ENCODE measurements at regions not wholly inside any gene's neighbourhood (a gene's known extent, or its start where the extent isn't known, plus 50 kb on each side); places are given as distances from the start of the nearest gene placed in this dataset.
"Not testable (repeated sequence)": the region's sequence is repeated elsewhere in the genome, so short reads cannot be mapped to it uniquely, and the experiment has no call there.

DNA sequence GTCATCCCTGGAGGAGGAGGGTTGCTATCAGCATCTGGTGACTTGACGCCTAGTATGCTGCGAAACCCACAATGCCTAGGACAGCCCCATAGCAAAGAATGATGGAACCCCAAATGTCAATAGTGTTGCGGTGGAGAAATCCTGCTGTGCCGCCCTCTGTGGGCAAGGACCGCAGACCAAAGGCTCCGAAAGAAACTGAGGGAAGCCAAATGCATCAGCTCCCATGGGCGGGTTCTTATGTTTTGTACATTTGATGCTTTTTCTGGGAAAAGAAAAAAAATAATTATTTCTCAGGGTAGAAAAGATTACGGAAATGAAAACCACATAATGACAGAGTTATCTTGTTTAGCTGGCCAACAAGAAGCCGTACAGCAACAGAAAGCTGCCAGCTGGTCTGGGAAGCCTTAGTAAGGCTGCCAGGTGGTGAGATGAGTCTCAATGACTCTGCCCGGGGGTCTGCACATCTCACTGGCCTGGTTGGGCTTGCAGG is 95.0 kb upstream of the TBL1X start:
- H3K9me3 Mint-ChIP-seq = peaks cover 0 to 2% (median 0%) of the 10 kb centered on the region in 9 donors
- H3K27ac Mint-ChIP-seq = peak overlapping the region in 6 of 10 donors; percentile 11 to 74 (median 50)
- H3K27me3 Mint-ChIP-seq = no peaks in the 10 kb centered on the region
- H3K4me3 Mint-ChIP-seq = peak overlapping the region in 4 of 10 donors; percentile 21 to 52 (median 26)
- ATAC-seq (peak in 1 of 2 donors; percentile 56), DNase-seq (peak in 2 of 10 donors; percentile 15 to 20)
- POLR2A ChIA-PET = no interaction called here
- H3K4me1 Mint-ChIP-seq = peaks cover 4 to 19% (median 13%) of the 10 kb centered on the region in 4 donors
- no peaks in the 10 kb centered on the region for H3K36me3 Mint-ChIP-seq

- peaks cover 0 to 5% (median 0%) of the 10 kb centered on the region in 9 donors for H3K9me3 Mint-ChIP-seq
- H3K4me3 Mint-ChIP-seq = no peak overlapping the region
- DNase-seq = no peak
- H3K27me3 Mint-ChIP-seq = no peaks in the 10 kb centered on the region
- no peaks in the 10 kb centered on the region for H3K36me3 Mint-ChIP-seq
- ATAC-seq = no peak
- POLR2A ChIA-PET = no interaction called here
- peaks cover 4 to 19% (median 13%) of the 10 kb centered on the region in 4 donors for H3K4me1 Mint-ChIP-seq
- H3K27ac Mint-ChIP-seq = no peak overlapping the region
These were observed 94.0 kb upstream of the TBL1X start for GRCh38 chrX:9370893-9371292.

- no peak for DNase-seq
- POLR2A ChIA-PET = no interaction called here
- peaks cover 4 to 19% (median 13%) of the 10 kb centered on the region in 4 donors for H3K4me1 Mint-ChIP-seq
- peaks cover 0 to 5% (median 2%) of the 10 kb centered on the region in 3 donors for H3K36me3 Mint-ChIP-seq
- no peak for ATAC-seq
- H3K27me3 Mint-ChIP-seq = no peaks in the 10 kb centered on the region
- peaks cover 0 to 10% (median 0%) of the 10 kb centered on the region in 9 donors for H3K9me3 Mint-ChIP-seq
- no peak overlapping the region for H3K4me3 Mint-ChIP-seq
- peak overlapping the region in 1 of 10 donors; percentile 31 for H3K27ac Mint-ChIP-seq
These were observed 92.0 kb upstream of the TBL1X start for GRCh38 chrX:9372866-9373265.

DNA sequence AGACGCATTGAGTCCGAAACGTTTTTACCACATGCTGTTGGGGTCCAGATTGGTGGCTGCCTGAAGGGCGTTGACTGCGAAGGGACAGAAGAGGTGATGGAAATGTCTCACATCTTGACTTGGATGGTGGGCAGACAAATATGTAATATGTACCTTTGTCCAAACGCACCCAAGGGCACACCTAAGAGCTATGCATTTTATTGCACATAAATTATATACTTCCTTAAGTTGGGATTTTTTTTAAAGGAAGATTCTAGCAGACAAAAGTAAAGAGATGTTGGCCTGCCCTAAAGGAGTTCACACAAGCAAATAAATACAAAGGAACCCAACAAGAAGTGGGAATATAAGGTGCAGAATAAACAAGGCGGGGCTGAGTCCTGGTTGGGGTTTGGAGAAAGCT is 91.1 kb upstream of the TBL1X start:
- Mint-ChIP-seq H3K4me1 (peaks cover 4 to 17% (median 11%) of the 10 kb centered on the region in 4 donors), H3K9me3 (peaks cover 0 to 11% (median 0%) of the 10 kb centered on the region in 9 donors), H3K36me3 (peaks cover 0 to 5% (median 2%) of the 10 kb centered on the region in 3 donors), H3K4me3 (no peak overlapping the region), H3K27ac (no peak overlapping the region), H3K27me3 (no peaks in the 10 kb centered on the region)
- no peak for ATAC-seq
- DNase-seq = no peak
- POLR2A ChIA-PET = no interaction called here

DNA sequence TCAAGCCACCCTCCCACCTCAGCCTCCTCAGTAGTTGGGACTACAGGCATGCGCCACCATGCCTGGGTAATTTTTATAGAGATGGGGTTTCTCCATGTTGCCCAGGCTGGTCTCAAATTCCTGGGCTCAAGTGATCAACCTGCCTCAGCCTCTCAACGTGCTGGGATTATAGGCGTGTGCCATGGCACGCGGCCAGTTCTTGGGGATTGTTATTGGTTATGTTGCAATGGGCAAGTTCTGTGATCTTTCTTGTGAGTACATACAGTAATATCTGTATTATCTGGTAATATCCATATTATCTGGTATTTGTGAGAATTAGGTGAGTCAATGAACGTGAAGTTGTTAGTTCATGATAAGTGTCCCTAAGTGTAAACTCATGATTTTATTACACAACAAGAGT is 90.3 kb upstream of the TBL1X start:
- Mint-ChIP-seq H3K27me3 (no peaks in the 10 kb centered on the region), H3K4me1 (peaks cover 4 to 15% (median 10%) of the 10 kb centered on the region in 4 donors)
- POLR2A ChIA-PET = no interaction called here

GRCh38 chrX:9376111-9376510 is 88.7 kb upstream of the TBL1X start:
- Mint-ChIP-seq H3K27me3 (no peaks in the 10 kb centered on the region), H3K36me3 (peaks cover 0 to 5% (median 2%) of the 10 kb centered on the region in 3 donors), H3K9me3 (peaks cover 0 to 11% (median 0%) of the 10 kb centered on the region in 9 donors), H3K27ac (no peak overlapping the region), H3K4me3 (no peak overlapping the region), H3K4me1 (peaks cover 0 to 11% (median 2%) of the 10 kb centered on the region in 4 donors)
- ATAC-seq (no peak), DNase-seq (no peak)
- POLR2A ChIA-PET = no interaction called here

More for the DNA sequence above, 90.3 kb upstream of the TBL1X start:
- ATAC-seq = no peak
- peaks cover 0 to 11% (median 0%) of the 10 kb centered on the region in 9 donors for H3K9me3 Mint-ChIP-seq
- DNase-seq = no peak
- peaks cover 0 to 5% (median 2%) of the 10 kb centered on the region in 3 donors for H3K36me3 Mint-ChIP-seq
- H3K27ac Mint-ChIP-seq = no peak overlapping the region
- H3K4me3 Mint-ChIP-seq = no peak overlapping the region

DNA sequence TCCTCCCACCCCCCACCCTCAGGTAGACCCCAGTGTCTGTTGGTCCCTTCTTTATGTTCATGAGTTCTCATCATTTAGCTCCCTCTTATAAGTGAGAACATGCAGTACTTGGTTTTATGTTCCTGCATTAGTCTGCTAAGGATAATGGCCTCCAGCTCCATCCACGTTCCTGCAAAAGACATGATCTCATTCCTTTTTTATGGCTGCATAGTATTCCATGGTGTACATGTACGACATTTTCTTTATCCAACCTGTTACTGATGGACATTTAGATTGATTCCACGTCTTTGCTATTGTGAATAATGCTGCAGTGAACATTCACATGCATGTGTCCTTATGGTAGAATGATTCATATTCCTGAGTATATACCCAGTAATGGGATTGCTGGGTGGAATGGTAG is 87.6 kb upstream of the TBL1X start:
- ATAC-seq, POLR2A ChIA-PET, H3K36me3 Mint-ChIP-seq: not testable (repeated sequence)

GRCh38 chrX:9378980-9379696 is 85.7 kb upstream of the TBL1X start:
- Mint-ChIP-seq H3K27me3 (no peaks in the 10 kb centered on the region), H3K27ac (peak overlapping the region in 1 of 10 donors; percentile 7), H3K4me1 (peaks cover 3 to 27% (median 10%) of the 10 kb centered on the region in 4 donors), H3K36me3 (peaks cover 0 to 5% (median 2%) of the 10 kb centered on the region in 3 donors), H3K9me3 (peaks cover 0 to 11% (median 0%) of the 10 kb centered on the region in 9 donors), H3K4me3 (no peak overlapping the region)
- no peak for ATAC-seq
- DNase-seq = no peak
- POLR2A ChIA-PET = no interaction called here

More for the DNA sequence above, 87.6 kb upstream of the TBL1X start:
- not testable (repeated sequence) for H3K27me3 Mint-ChIP-seq, H3K4me3 Mint-ChIP-seq, H3K27ac Mint-ChIP-seq, DNase-seq
- H3K9me3 Mint-ChIP-seq = peaks cover 0 to 11% (median 0%) of the 10 kb centered on the region in 9 donors
- peaks cover 0 to 11% (median 2%) of the 10 kb centered on the region in 4 donors for H3K4me1 Mint-ChIP-seq

DNA sequence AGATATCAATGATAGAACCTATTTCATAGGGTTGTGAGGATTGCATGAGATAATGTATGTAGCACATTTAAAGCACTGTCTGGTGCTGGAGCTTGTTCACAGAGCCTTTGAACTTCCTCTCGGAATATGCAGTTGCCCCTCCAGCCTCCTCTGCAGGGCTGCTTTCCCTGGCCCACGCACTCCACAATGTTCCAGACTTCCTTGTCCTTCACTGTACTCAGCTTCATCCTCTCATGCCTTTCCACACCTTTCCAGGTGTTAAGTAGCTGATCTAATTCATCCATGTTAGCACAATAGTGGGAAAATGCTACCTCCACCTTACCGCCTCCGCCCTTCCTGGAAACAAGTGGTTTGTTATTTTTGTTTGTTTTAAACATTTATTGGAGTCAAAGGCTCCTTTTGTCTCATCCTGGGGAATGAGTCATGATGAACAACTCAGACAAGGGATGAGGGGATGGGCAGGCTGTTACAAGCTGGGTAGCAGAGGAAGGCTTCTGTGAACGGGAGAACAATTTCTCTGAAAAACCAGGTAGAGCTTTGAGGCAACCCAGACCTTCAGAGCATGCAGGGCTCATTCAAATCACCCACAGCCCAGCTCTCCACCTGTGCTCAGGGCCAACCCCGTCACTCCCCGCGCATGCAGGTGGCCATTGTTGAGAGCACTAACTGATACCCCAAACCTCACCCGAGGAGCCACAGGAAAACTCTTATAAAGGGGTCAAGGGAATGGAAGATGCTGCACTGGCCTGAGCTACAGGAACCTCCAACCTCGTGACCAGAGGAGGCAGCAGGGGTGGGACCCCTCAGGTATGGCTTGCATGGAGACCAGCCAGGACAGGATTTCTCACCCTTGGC is 84.9 kb upstream of the TBL1X start:
- H3K27ac Mint-ChIP-seq = peak overlapping the region in 1 of 10 donors; percentile 63
- no peak for DNase-seq

DNA sequence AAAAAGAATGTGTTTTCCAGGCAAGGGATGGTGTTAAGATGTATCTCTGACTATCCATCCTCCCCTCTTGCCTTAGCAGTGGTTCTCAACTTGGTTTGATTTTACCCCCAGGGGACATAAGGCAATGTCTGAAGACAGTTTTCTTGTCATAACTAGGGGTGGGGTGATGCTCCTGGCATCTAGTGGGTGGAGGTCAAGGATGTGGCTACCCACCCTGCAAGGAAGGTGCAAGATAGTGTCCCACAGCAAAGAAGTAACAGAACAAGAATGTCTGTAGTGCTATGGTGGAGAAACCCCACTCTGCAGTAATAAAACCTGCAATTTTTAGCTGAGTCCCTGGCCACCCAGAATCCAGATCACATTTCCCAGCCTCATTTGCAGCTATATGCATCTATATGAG is 81.2 kb upstream of the TBL1X start:
- peak overlapping the region in 1 of 10 donors; percentile 18 for H3K4me3 Mint-ChIP-seq
- peaks cover 0 to 3% (median 0%) of the 10 kb centered on the region in 9 donors for H3K9me3 Mint-ChIP-seq
- no peaks in the 10 kb centered on the region for H3K27me3 Mint-ChIP-seq
- POLR2A ChIA-PET = no interaction called here
- H3K36me3 Mint-ChIP-seq = no peaks in the 10 kb centered on the region
- ATAC-seq = no peak
- H3K4me1 Mint-ChIP-seq = peaks cover 3 to 27% (median 10%) of the 10 kb centered on the region in 4 donors
- H3K27ac Mint-ChIP-seq = no peak overlapping the region
- peak in 1 of 10 donors; percentile 7 for DNase-seq

More for the DNA sequence above, 84.9 kb upstream of the TBL1X start:
- Mint-ChIP-seq H3K4me3 (no peak overlapping the region), H3K9me3 (peaks cover 0 to 11% (median 0%) of the 10 kb centered on the region in 9 donors), H3K4me1 (peaks cover 3 to 27% (median 10%) of the 10 kb centered on the region in 4 donors), H3K27me3 (no peaks in the 10 kb centered on the region), H3K36me3 (peaks cover 0 to 5% (median 2%) of the 10 kb centered on the region in 3 donors)
- POLR2A ChIA-PET = no interaction called here
- ATAC-seq = no peak

GRCh38 chrX:9388450-9388849 is 76.4 kb upstream of the TBL1X start:
- Mint-ChIP-seq H3K4me3 (no peak overlapping the region), H3K9me3 (no peaks in the 10 kb centered on the region), H3K36me3 (no peaks in the 10 kb centered on the region), H3K27ac (no peak overlapping the region), H3K4me1 (peaks cover 0 to 6% (median 4%) of the 10 kb centered on the region in 4 donors), H3K27me3 (no peaks in the 10 kb centered on the region)
- ATAC-seq (no peak), DNase-seq (no peak)
- POLR2A ChIA-PET = no interaction called here

DNA sequence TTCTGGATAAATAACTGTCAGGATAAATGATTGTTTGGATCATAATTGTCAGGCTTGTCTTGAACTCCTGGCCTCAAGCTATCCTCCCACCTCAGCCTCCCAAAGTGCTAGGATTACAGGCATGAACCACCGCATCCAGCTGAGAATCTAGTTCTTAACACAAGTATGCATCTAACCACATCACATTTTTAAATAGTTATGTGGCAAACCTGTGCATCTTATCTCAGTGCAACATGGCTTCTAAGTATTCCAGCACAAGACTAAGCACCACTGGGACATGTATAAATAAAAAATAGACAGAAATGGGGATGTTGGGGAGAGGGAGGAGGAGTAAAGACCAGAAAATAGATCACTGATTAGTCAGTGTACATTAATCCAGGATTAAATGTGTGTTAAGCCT is 74.7 kb upstream of the TBL1X start:
- no peak overlapping the region for H3K4me3 Mint-ChIP-seq
- POLR2A ChIA-PET = no interaction called here
- DNase-seq (no peak), ATAC-seq (no peak)
- no peaks in the 10 kb centered on the region for H3K27me3 Mint-ChIP-seq
- no peak overlapping the region for H3K27ac Mint-ChIP-seq
- H3K9me3 Mint-ChIP-seq = no peaks in the 10 kb centered on the region
- H3K36me3 Mint-ChIP-seq = no peaks in the 10 kb centered on the region
- H3K4me1 Mint-ChIP-seq = no peaks in the 10 kb centered on the region
